HepG2 (cell line): ENCODE measurements at regions not wholly inside any gene's neighbourhood (a gene's known extent, or its start where the extent isn't known, plus 50 kb on each side); places are given as distances from the start of the nearest gene placed in this dataset.

Source experiments
- AHR ChIP-seq: IDR thresholded peaks from 2 replicates; pipeline ENCODE4 v1.6.1; 2018; ENCODE audit warnings: missing genetic modification reagents, missing compliant biosample characterization
- CC2D1A ChIP-seq: sonication (generic); formaldehyde crosslinking; IDR thresholded peaks from 2 replicates; pipeline ENCODE4 v1.8.1; 2023; ENCODE audit warnings: mild to moderate bottlenecking, missing genetic modification reagents
- DNMT1 ChIP-seq: sonication (generic); formaldehyde crosslinking; IDR thresholded peaks from 2 replicates; pipeline ENCODE4 v1.5.1; 2020; ENCODE audit warnings: mild to moderate bottlenecking, missing genetic modification reagents
- FOXP4 ChIP-seq: sonication (generic); formaldehyde crosslinking; IDR thresholded peaks from 2 replicates; pipeline ENCODE4 v1.4.0; 2020; ENCODE audit warnings: missing genetic modification reagents
- KDM4B ChIP-seq: sonication (generic); formaldehyde crosslinking; IDR thresholded peaks from 2 replicates; pipeline ENCODE4 v1.4.0; 2020; ENCODE audit warnings: missing genetic modification reagents
- MAFF ChIP-seq: IDR thresholded peaks from 2 replicates; pipeline ENCODE4 v1.6.1; 2011; ENCODE audit warnings: low read depth, low read length, improper control_type of control experiment
- MED13 ChIP-seq: sonication (generic); formaldehyde crosslinking; IDR thresholded peaks from 2 replicates; pipeline ENCODE4 v1.5.0; 2020; ENCODE audit warnings: missing genetic modification reagents
- NR2F2 ChIP-seq: IDR thresholded peaks from 2 replicates; pipeline ENCODE4 v1.6.1; 2012; ENCODE audit warnings: low read depth, inconsistent platforms, borderline replicate concordance
- RBM22 ChIP-seq: fragments of 200-400 bp; formaldehyde crosslinking; optimal IDR thresholded peaks from 2 replicates; pipeline ENCODE3; 2017; ENCODE audit warnings: mild to moderate bottlenecking, low read length, moderate library complexity
- REL ChIP-seq: sonication (generic); formaldehyde crosslinking; conservative IDR thresholded peaks from 2 replicates; pipeline ENCODE4 v1.8.0; 2022; ENCODE audit warnings: mild to moderate bottlenecking, missing genetic modification reagents, moderate library complexity
- REPIN1 ChIP-seq: sonication (generic); formaldehyde crosslinking; IDR thresholded peaks from 2 replicates; pipeline ENCODE4 v1.8.0; 2022; ENCODE audit warnings: missing genetic modification reagents, low read depth, mild to moderate bottlenecking, borderline replicate concordance
- RFX5 ChIP-seq: IDR thresholded peaks from 2 replicates; pipeline ENCODE4 v1.6.1; 2011; ENCODE audit warnings: low read depth, low read length, improper control_type of control experiment
- SP4 ChIP-seq: sonication (generic); formaldehyde crosslinking; IDR thresholded peaks from 2 replicates; pipeline ENCODE4 v1.8.1; 2023; ENCODE audit warnings: mild to moderate bottlenecking, missing genetic modification reagents
- SSRP1 ChIP-seq: IDR thresholded peaks from 2 replicates; pipeline ENCODE4 v1.6.1; 2016; ENCODE audit warnings: control low read depth
- TEAD2 ChIP-seq: sonication (generic); formaldehyde crosslinking; IDR thresholded peaks from 2 replicates; pipeline ENCODE4 v1.9.0; 2021; ENCODE audit warnings: missing genetic modification reagents
- ZBTB7A ChIP-seq: sonication (generic); formaldehyde crosslinking; IDR thresholded peaks from 2 replicates; pipeline ENCODE4 v1.8.0; 2022; ENCODE audit warnings: mild to moderate bottlenecking, missing genetic modification reagents
- ZNF530 ChIP-seq: sonication (generic); formaldehyde crosslinking; IDR thresholded peaks from 2 replicates; pipeline ENCODE4 v1.5.0; 2020; ENCODE audit warnings: low read depth, mild to moderate bottlenecking, missing genetic modification reagents
- ZNF773 ChIP-seq: sonication (generic); formaldehyde crosslinking; IDR thresholded peaks from 2 replicates; pipeline ENCODE4 v1.4.0; 2020; ENCODE audit warnings: missing genetic modification reagents, borderline replicate concordance
- ZXDC ChIP-seq: sonication (generic); formaldehyde crosslinking; IDR thresholded peaks from 2 replicates; pipeline ENCODE4 v1.5.0; 2020; ENCODE audit warnings: mild to moderate bottlenecking, missing genetic modification reagents
- TF ChIP-seq, protein P1 (sequence below): IDR thresholded peaks from 2 replicates; pipeline ENCODE4 v1.6.1; 2016; ENCODE audit warnings: low read depth
- TF ChIP-seq, protein P2 (sequence below): sonication (generic); formaldehyde crosslinking; IDR thresholded peaks from 2 replicates; pipeline ENCODE4 v1.5.0; 2020; ENCODE audit warnings: mild to moderate bottlenecking, missing genetic modification reagents

DNA sequence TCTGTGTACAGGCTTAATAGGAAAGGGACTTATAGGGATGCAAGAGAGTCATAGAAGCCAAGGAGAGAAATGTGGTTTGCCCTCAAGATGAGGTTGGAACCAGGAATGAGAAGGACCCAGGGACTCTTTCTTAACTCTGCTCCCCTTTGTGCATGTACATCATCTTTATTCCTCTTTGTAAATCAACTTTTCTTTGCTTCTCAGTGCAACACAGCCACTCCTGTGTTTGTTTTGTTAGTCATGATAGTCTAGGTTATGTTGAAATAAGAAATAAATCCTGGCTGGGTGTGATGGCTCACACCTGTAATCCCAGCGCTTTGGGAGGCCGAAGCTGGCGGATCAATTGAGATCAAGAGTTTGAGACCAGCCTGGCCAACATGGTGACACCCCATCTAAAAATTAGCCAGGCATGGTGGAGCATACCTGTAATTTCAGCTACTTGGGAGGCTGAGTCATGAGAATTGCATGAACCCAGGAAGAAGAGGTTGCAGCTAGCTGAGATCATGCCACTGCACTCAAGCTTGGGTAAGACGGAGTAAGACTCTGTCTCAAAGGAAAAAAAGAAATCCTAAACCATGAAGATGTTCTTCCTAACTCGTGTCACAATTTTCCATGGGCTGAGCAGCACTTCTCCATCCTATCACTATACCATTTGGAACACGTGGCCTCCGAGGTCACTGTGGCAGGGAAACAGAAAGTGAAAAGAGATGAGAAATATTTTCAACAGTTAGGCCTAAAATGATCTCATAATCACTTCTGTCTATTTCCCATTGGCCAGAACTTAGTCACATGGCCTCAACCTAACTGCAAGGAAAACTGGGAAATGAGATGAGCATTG lies 73.0 kb upstream of the TMEM17 start (continued):
- TF ChIP-seq FOXP4 (CRISPR knock-in tag) (0 out of 2 replicates have a peak, but pooled peaks have one; percentile 11), ZNF530 (CRISPR knock-in tag) (no peak), RFX5 (no peak), REL (CRISPR knock-in tag) (no peak), ZXDC (CRISPR knock-in tag) (no peak), REPIN1 (CRISPR knock-in tag) (no peak), MED13 (CRISPR knock-in tag) (no peak), MAFF (no peak), SP4 (CRISPR knock-in tag) (no peak), ZBTB7A (CRISPR knock-in tag) (no peak), DNMT1 (CRISPR knock-in tag) (no peak), SSRP1 (CRISPR knock-in tag) (peak; percentile 96), KDM4B (CRISPR knock-in tag) (no peak), TEAD2 (CRISPR knock-in tag) (no peak), AHR (CRISPR knock-in tag) (no peak), ZNF773 (CRISPR knock-in tag) (no peak), RBM22 (no peak), NR2F2 (no peak), CC2D1A (CRISPR knock-in tag) (no peak)
- TF ChIP-seq, protein P1, sequence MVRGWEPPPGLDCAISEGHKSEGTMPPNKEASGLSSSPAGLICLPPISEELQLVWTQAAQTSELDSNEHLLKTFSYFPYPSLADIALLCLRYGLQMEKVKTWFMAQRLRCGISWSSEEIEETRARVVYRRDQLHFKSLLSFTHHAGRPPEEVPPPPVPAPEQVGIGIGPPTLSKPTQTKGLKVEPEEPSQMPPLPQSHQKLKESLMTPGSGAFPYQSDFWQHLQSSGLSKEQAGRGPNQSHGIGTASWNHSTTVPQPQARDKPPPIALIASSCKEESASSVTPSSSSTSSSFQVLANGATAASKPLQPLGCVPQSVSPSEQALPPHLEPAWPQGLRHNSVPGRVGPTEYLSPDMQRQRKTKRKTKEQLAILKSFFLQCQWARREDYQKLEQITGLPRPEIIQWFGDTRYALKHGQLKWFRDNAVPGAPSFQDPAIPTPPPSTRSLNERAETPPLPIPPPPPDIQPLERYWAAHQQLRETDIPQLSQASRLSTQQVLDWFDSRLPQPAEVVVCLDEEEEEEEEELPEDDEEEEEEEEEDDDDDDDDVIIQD (CRISPR knock-in tag) = peak; percentile 81; the same call in 1 of the 2 replicates
- TF ChIP-seq, protein P2, sequence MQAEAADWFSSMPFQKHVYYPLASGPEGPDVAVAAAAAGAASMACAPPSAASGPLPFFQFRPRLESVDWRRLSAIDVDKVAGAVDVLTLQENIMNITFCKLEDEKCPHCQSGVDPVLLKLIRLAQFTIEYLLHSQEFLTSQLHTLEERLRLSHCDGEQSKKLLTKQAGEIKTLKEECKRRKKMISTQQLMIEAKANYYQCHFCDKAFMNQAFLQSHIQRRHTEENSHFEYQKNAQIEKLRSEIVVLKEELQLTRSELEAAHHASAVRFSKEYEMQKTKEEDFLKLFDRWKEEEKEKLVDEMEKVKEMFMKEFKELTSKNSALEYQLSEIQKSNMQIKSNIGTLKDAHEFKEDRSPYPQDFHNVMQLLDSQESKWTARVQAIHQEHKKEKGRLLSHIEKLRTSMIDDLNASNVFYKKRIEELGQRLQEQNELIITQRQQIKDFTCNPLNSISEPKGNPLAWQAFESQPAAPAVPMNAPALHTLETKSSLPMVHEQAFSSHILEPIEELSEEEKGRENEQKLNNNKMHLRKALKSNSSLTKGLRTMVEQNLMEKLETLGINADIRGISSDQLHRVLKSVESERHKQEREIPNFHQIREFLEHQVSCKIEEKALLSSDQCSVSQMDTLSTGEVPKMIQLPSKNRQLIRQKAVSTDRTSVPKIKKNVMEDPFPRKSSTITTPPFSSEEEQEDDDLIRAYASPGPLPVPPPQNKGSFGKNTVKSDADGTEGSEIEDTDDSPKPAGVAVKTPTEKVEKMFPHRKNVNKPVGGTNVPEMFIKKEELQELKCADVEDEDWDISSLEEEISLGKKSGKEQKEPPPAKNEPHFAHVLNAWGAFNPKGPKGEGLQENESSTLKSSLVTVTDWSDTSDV (CRISPR knock-in tag) = no peak
